ENCODE measurements at regions not wholly inside any gene's neighbourhood (a gene's known extent, or its start where the extent isn't known, plus 50 kb on each side); places are given as distances from the start of the nearest gene placed in this dataset.

DNA sequence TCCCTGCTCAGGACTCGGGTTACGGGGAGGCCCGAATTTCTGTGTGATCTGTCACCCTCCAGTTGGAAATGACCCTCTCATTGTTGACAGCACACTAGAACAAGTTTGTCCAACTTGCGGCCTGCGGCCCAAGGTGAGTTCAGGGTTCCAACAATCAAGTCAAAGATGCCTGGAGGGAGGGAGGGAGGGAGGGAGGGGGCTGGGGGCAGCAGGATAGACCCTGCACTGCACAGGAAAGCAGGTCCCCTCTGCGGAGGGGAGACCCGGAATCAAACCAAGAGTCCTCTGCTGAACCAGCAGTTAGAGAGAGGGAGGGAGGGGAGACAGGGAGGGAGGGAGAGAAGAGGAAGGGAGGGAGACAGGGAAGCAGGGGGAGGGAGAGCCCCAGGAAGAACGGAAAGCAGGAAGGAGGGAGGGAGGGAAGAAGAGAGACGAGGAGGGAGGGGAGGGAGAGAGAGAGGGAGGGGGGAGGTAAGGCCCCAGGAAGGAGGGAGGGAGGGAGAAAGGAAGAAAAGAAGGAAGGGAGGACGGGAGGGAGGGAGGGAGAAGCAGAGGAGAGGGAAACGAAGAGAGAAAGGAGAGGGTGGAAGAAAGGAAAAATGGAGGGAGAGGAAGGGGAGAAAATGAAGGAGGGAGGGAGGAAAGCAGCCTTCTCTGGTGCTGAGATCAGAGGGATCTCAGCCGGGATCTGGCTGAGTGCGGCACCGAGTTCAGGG, 96.7 kb upstream of the CDH5 start:
- no peak overlapping the region for H3K4me3 ChIP-seq (ENCODE audit: severe bottlenecking)
- no peak for ATAC-seq (ENCODE audit: low read depth)

DNA sequence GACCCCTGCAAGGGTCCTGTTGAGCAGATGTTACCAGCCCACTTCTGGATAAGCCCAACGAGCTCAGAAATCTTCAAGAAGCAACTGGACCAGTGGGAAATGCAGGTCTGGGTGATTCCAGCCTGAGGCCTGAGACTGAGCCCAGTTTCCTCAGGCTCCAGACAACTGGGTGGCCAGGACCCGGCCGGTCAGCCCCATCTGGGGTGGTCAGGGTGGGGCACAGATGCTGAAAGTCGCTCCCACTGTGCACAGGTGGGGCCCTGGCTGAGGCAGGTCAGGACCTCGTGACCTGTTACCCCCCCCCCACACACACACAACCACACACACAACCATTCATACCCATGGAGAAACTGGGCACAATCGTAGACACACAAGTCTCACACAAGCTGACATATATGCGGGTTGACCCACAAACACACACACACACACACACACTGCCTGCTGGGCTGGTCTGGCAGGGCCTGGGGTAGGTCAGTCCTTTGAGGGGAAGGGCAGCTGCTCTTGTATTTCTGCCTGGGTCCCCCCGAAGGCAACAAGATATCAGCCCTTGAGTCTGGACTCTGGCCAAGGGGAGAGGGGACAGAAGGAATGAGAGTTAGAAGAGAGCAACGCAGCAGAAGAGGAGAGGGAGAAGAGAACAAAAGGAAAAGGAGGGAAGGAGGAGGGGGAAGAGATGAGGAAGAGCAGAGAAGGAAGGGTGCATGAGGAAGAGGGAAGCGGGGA, 99.0 kb upstream of the CDH5 start:
- H3K27me3 ChIP-seq (ENCODE audit: insufficient read depth, poor library complexity, severe bottlenecking) = no peaks in the 10 kb centered on the region
- H3K27ac ChIP-seq (ENCODE audit: poor library complexity, severe bottlenecking) = no peak overlapping the region
- TF ChIP-seq, protein P1, sequence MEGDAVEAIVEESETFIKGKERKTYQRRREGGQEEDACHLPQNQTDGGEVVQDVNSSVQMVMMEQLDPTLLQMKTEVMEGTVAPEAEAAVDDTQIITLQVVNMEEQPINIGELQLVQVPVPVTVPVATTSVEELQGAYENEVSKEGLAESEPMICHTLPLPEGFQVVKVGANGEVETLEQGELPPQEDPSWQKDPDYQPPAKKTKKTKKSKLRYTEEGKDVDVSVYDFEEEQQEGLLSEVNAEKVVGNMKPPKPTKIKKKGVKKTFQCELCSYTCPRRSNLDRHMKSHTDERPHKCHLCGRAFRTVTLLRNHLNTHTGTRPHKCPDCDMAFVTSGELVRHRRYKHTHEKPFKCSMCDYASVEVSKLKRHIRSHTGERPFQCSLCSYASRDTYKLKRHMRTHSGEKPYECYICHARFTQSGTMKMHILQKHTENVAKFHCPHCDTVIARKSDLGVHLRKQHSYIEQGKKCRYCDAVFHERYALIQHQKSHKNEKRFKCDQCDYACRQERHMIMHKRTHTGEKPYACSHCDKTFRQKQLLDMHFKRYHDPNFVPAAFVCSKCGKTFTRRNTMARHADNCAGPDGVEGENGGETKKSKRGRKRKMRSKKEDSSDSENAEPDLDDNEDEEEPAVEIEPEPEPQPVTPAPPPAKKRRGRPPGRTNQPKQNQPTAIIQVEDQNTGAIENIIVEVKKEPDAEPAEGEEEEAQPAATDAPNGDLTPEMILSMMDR (IDR thresholded peaks at IDR 0.05; ENCODE audit: poor library complexity, severe bottlenecking) = no peak
- H3K4me3 ChIP-seq (ENCODE audit: severe bottlenecking) = no peak overlapping the region
- peaks cover 18% of the 10 kb centered on the region for H3K4me1 ChIP-seq (ENCODE audit: insufficient read depth, poor library complexity, severe bottlenecking)
- no peaks in the 10 kb centered on the region for H3K9me3 ChIP-seq (ENCODE audit: severe bottlenecking)
- no peaks in the 10 kb centered on the region for H3K36me3 ChIP-seq (ENCODE audit: low read depth)
- DNase-seq (ENCODE audit: low spot score) (peak; percentile 37), ATAC-seq (ENCODE audit: low read depth) (no peak)

More for the DNA sequence above, 96.7 kb upstream of the CDH5 start:
- TF ChIP-seq, protein P1 (IDR thresholded peaks at IDR 0.05; ENCODE audit: poor library complexity, severe bottlenecking) = no peak
- no peak overlapping the region for H3K27ac ChIP-seq (ENCODE audit: poor library complexity, severe bottlenecking)
- no peaks in the 10 kb centered on the region for H3K9me3 ChIP-seq (ENCODE audit: severe bottlenecking)
- no peaks in the 10 kb centered on the region for H3K36me3 ChIP-seq (ENCODE audit: low read depth)
- DNase-seq (ENCODE audit: low spot score) = no peak
- peaks cover 18% of the 10 kb centered on the region for H3K4me1 ChIP-seq (ENCODE audit: insufficient read depth, poor library complexity, severe bottlenecking)
- H3K27me3 ChIP-seq (ENCODE audit: insufficient read depth, poor library complexity, severe bottlenecking) = no peaks in the 10 kb centered on the region

DNA sequence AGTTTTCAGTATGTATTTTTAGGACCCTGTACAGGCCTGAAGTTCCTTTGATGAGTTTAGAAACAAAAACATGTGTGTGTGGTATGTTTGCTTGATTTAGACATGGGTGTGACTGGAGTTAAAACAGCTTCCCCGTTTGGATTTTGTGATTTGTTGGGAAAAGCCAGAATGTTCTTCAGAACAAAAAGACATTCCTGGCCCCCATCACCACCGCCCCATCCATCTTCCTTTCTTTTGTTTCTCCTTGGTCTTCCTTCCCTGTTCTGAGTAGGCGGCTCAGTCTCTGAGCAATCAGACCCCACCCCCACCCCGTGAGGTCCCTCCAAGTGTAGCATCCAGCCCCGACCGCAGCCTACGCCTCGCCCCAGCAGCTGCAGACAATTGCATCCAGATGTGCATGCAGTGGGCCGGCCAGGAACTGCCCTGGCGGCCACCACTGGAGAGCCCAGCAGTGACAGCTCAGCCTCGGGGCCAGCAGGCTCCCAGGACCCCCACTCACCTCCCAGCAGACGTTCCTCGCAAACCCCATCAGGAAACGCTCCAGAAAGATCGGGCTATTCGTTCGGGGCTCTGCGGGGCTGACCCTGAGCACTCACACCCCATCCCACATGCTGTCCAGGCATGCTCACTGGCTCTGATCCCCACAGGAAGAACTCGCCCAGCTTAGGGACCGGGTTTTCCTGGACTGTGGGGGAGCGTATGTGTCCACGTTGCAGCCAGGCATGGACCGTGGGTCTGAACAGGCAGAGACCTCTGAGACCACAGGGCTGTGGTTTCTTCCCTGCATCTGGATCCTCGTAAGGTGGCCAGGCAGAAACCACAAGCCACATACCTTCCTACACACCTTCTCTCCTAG, 99.8 kb upstream of the CDH5 start:
- Histone ChIP-seq H3K4me1 (ENCODE audit: insufficient read depth, poor library complexity, severe bottlenecking) (peaks cover 17% of the 10 kb centered on the region), H3K9me3 (ENCODE audit: severe bottlenecking) (no peaks in the 10 kb centered on the region), H3K27ac (ENCODE audit: poor library complexity, severe bottlenecking) (no peak overlapping the region), H3K27me3 (ENCODE audit: insufficient read depth, poor library complexity, severe bottlenecking) (no peaks in the 10 kb centered on the region), H3K4me3 (ENCODE audit: severe bottlenecking) (no peak overlapping the region), H3K36me3 (ENCODE audit: low read depth) (no peaks in the 10 kb centered on the region)
- DNase-seq (ENCODE audit: low spot score) (peak; percentile 40), ATAC-seq (ENCODE audit: low read depth) (no peak)
- TF ChIP-seq, protein P1 (IDR thresholded peaks at IDR 0.05; ENCODE audit: poor library complexity, severe bottlenecking) = no peak

DNA sequence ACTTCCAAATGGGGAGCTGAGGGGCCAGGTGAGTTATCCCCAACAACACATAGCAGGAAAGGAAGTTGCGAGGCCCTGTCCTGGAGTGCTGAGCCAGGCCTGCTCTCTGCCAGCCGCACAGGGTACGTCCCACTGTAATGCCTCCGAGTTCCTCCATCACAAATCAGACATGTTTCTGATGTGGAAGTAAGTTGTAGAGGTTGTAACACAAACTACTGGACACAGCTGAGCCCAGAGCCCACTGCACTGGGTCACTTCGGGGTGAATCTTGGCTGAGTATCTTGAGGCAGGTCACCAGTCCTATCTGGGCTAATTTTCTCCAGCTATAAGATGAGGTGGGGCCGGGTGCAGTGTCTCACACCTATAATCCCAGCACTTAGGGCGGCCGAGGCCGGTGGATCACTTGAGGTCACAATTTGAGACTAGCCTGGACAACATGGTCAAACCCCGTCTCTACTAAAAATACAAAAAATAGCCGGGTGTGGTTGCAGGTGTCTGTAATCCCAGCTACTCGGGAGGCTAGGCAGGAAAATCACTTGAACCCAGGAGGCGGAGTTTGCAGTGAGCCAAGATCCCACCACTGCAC, 100.8 kb upstream of the CDH5 start:
- TF ChIP-seq, protein P1 (IDR thresholded peaks at IDR 0.05; ENCODE audit: poor library complexity, severe bottlenecking) = no peak
- H3K27me3 ChIP-seq (ENCODE audit: insufficient read depth, poor library complexity, severe bottlenecking) = no peaks in the 10 kb centered on the region
- H3K4me3 ChIP-seq (ENCODE audit: severe bottlenecking) = no peak overlapping the region
- DNase-seq (ENCODE audit: low spot score) (peak; percentile 28), ATAC-seq (ENCODE audit: low read depth) (no peak)
- H3K9me3 ChIP-seq (ENCODE audit: severe bottlenecking) = no peaks in the 10 kb centered on the region
- peaks cover 7% of the 10 kb centered on the region for H3K4me1 ChIP-seq (ENCODE audit: insufficient read depth, poor library complexity, severe bottlenecking)
- H3K27ac ChIP-seq (ENCODE audit: poor library complexity, severe bottlenecking) = no peak overlapping the region
- H3K36me3 ChIP-seq (ENCODE audit: low read depth) = no peaks in the 10 kb centered on the region
